GM19238 (cell line): ENCODE measurements at regions not wholly inside any gene's neighbourhood (a gene's known extent, or its start where the extent isn't known, plus 50 kb on each side); places are given as distances from the start of the nearest gene placed in this dataset.

ENCODE experiments used
- DNase-seq: peaks from one replicate; pipeline ENCODE4 v3.0.0; 2011; ENCODE audit warnings: low spot score; ENCODE audit not compliant: insufficient read length

- no peak for DNase-seq
Measured at GRCh38 chr20:7693761-7694160, 246.5 kb downstream of the HAO1 start.

DNA sequence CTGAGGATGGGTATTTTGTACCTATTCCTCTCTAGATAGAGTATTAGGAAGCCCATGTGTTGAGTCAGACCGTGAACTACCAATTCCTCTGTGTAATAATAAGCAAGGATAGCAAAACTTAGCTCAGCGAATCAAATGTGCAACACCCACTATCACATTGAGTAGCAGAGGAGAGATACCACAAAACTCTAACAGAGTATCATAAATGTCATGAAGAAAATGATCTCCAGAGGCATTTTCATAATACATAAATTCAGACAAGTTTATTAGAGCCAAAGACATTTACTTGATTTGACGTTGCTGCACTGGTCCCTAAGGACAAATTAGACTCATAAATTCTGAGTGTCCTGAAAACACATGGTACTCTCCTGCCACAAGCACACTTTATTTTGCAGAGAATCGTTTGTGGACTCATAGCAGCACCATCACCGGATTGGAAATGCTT lies 245.2 kb downstream of the HAO1 start:
- no peak for DNase-seq

- no peak for DNase-seq
Measured at GRCh38 chr20:7695635-7696034, 244.6 kb downstream of the HAO1 start.

GRCh38 chr20:7696311-7696710 lies 243.9 kb downstream of the HAO1 start:
- no peak for DNase-seq

DNA sequence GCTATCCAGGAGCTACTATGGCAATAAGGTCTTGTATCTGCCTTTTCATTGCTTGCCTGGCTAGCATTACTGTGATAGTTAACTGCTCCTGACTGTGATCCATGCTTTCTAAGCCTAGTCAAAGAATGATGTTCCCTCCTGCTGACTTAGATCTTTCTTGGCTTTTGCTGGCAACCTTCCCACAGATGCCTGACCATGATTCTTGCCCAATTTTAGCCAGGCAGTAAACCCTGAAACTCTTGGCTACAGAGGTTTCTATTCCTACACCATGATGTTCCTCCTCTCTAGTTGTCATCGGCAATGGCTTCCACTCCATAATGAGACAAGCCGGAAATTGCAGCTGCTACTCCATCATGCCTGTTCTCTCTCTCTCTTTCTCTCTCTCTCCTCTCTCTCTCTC lies 238.1 kb downstream of the HAO1 start:
- DNase-seq = no peak

DNA sequence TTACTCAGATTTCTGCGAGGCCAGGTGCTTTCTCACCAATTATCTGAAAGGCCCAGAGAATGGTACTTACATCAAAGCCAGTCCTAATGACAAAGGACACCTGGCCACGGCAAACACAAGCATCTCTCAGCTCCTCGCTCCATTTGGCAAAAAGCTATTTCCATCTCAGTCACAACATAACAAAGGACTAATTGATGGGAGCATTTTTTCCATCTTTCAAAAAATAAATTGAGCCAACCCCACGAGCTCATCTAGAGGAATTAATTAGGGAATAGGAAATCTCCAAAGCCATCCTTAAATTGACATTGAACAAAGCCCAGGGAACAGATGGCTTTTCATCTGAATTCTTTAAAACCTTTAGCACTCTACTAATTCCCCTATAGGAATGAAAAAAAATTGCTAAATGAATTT lies 236.7 kb downstream of the HAO1 start:
- DNase-seq = no peak

DNA sequence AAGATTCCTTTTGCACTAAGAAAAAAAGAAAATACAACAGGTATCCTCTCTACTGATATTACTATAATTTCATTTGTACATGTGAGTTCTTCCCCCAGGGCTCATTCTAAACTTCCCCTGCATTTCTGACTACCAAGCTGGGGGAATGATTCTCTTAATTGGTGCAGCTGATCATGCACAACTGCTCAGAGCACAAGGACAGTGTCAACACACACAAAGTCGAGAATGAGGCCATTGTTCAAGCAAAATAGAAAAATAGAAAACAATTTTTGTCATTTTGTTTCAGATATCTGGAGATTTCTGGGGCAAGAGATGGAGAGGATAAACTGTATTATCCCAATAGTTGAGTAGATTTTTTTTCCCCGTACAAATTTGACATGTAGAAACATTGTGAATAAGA lies 236.3 kb downstream of the HAO1 start:
- DNase-seq = no peak

DNA sequence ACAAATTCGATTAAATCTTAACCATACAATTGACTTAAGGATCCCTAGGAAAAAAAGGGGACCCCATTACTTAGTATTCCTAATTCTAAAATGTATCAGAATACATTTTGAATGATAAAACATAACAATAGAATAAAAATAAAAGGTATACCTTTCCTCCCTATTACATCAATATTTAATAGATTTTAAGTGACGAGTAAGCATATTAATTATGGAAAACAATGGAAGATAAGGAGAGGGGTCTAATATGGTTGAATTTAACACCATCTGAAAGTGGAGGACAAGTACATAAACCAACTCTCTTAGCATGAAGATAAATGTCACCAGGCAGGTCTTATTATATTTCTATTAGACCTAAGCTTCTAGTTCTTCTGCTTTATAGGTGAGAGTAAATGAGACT lies 232.1 kb downstream of the HAO1 start:
- no peak for DNase-seq

DNA sequence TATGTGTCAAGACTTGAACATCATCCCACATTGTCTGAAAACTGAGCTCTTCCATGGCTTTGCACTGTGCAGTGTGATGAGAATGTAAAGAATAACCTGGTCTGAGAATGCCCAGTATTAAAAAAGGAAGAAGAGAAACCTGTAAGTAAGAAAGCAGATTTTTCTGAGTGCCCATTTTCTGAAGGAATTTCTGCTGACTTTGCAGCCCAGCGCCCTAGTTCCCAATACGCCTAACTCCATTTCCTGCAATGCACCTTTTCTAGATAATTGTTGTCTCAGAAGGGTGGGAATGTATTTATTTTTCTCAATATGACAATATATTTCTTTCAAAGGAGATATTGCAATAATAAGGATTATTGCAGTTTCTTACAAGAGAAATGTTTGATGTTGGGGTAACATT lies 231.5 kb downstream of the HAO1 start:
- DNase-seq = no peak

DNA sequence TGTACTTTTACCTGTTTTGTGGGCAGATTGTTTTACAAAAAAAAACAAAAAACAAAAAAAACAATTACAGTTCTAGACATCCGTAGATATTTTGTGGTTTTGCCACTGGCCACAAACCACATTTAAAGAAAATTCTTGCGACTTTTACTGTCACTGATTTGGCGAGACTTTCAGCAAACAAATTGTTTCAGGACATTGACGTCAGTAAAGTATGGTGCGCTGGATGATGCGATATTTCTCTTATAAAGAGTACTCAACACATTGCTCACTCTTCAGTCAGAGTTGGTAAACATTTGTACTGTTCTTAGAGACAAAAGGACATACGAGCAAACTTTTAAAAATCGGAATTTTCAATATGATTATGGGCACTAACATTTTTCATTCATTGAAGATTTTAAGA lies 229.8 kb downstream of the HAO1 start:
- no peak for DNase-seq

GRCh38 chr20:7712661-7713060 lies 227.6 kb downstream of the HAO1 start:
- DNase-seq = no peak

GRCh38 chr20:7714549-7714948 lies 225.7 kb downstream of the HAO1 start:
- DNase-seq = no peak

DNA sequence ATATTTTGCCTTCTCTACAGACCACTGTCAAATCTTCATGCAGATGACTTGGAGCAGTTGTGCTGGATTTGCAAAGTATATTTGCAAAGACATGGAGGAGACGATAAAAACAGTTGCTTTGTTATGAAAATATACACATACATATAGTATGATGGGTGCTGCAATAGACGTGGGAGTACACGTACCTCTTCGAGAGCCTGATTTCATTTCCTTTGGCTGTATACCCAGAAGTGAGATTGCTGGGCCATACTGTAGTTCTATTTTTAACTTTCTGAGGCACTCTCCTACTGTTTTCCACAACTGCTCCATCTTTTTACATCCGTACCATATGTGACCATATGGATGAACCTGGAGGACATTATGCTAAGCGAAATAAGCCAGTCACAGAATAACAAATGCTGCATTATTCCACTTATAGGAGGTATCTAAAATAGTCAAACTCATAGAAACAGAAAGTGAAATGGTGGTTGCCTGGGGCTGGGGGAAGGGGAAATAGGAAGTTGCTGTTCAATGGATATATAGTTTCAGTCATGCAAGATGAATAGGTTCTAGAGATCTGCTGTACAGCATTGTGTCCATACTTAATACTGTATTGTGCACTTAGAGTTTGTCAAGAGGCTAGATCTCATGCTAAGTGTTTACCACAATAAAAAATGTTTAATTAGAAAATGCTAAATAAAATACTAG lies 223.8 kb downstream of the HAO1 start:
- no peak for DNase-seq

DNA sequence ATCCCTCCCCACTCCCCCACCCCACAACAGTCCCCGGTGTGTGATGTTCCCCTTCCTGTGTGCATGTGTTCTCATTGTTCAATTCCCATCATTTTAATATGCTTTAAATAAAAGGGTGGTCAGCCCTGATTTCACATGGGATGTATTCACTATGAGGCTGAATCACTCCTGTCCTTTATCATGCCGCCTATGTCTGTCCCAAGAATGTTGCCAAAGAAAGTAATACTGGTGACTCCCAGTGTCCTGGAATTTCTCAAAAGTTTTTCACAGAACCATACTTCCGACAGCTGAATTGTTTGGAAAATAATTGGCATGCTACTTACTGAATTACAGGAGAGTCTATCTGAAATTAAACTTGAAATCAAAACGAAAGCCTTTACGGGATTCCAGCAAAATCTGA lies 217.7 kb downstream of the HAO1 start:
- DNase-seq = no peak

DNA sequence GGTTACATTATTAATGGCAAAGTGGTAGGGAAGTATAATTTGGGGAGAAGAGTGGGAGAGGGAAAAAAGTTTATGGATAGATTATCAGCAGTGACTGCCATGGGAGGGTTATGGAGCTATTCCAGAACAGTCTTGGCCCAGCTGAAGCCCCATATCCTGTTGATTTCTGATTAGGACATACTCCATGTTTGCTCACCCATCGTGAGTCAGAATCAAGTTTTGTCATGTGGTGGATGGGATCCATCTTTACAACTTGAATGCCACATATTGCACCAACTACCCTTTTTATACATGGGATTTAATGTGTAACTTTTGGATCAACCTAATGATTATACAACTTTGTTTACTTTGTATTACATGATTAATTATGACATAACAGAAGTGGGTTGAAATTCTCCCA lies 217.0 kb downstream of the HAO1 start:
- no peak for DNase-seq

GRCh38 chr20:7728338-7728737 lies 211.9 kb downstream of the HAO1 start:
- DNase-seq = no peak

DNA sequence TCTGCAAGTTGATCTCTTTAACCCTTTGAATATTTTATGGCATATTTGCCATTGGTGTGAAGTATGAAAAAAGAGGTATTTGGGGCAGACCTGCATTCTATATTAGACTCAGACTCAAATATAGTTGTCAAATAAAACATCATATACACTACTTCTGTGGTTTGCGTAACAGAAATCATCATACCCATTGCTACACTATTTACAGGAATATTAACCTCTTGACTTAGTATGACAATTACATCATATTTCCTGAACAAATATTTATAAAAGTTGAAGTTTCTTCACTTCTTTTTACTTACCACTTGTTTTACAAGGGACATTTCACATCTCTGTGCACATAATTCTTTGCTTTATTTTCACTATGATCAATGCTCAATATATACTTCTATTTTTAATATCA lies 206.0 kb downstream of the HAO1 start:
- no peak for DNase-seq

- DNase-seq = no peak
Measured at GRCh38 chr20:7736336-7736735, 203.9 kb downstream of the HAO1 start.

GRCh38 chr20:7741866-7742265 lies 198.4 kb downstream of the HAO1 start:
- DNase-seq = no peak

DNA sequence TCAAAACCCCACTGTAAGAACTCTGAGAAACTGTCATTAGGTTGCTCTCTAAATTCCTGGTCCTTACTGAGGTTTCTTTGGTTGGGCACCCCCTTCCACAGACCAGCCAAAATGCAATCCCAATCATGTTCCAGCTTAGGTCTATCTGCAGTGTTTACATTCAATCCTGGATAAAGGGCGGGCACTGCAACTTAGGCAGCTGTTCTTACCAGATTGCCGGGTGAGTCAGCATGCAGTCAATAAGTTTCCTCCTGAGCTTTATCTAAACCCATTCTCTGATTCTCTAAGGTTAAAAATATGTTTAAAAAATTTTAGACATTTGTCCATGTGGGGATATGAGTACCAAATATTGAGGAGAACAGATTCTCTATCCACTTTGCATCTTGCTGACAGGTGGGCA lies 197.8 kb downstream of the HAO1 start:
- no peak for DNase-seq

DNA sequence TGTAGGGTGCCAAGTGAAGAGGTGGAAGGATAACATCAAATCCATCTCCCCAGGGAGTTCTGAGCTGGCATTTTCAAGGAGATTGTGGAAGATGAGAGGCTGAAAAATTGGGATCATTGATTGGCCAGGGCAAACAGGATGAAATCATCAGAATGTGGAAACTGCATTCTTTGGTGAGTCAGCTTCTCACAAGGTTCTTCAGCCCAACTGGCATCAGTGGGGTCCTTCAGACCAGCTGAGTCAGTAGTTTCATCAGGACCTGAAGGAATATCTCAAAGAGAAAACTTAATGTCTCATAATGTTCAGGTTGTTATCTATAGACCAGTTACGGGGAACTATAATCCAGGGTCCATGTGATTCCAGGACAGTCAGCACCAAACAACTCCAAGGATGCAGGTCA lies 195.8 kb downstream of the HAO1 start:
- DNase-seq = no peak

GRCh38 chr20:7748624-7749023 lies 191.6 kb downstream of the HAO1 start:
- no peak for DNase-seq

- no peak for DNase-seq
Measured at GRCh38 chr20:7754102-7754501, 186.2 kb downstream of the HAO1 start.

GRCh38 chr20:7758406-7758805 lies 181.9 kb downstream of the HAO1 start:
- DNase-seq = no peak
